LNCAP (cell line): ENCODE measurements at regions not wholly inside any gene's neighbourhood (a gene's known extent, or its start where the extent isn't known, plus 50 kb on each side); places are given as distances from the start of the nearest gene placed in this dataset.

Experiments
- TF ChIP-seq, protein P1 (sequence below): fragments of 450-650 bp; IDR thresholded peaks from 2 replicates; pipeline ENCODE4 v1.5.1; 2017; ENCODE audit warnings: mild to moderate bottlenecking

DNA sequence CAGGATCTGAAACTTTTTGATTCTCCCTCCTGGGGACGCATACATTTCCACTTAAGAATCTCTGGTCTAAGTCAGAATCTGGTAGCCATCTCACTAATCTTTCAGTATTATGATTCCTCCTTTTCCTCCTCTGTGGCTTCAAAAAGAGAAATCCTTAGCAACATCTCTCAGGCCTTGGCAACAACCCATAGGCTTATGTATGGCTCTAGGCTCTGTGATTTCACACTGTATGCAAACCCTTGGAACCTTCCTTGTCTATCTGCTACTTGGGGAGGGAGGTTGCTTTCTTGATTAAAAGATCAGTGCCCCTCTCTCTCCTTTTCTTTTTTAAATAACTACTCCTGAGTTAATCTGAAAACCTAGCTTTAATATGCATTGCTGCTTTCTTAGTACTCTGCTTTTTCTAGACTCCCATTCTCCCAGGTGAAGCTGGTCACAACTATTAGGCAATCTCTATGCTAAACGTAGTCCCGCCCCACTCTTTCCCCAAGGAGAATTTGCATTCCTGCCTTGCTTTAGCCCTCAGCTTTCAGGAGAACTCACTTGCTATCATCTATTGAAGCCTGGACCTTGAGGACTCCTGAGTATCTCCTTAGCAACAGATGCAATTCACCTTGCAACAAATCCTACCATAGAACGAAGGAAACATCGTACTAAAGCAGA lies 72.2 kb upstream of the L3MBTL4 start:
- TF ChIP-seq, protein P1, sequence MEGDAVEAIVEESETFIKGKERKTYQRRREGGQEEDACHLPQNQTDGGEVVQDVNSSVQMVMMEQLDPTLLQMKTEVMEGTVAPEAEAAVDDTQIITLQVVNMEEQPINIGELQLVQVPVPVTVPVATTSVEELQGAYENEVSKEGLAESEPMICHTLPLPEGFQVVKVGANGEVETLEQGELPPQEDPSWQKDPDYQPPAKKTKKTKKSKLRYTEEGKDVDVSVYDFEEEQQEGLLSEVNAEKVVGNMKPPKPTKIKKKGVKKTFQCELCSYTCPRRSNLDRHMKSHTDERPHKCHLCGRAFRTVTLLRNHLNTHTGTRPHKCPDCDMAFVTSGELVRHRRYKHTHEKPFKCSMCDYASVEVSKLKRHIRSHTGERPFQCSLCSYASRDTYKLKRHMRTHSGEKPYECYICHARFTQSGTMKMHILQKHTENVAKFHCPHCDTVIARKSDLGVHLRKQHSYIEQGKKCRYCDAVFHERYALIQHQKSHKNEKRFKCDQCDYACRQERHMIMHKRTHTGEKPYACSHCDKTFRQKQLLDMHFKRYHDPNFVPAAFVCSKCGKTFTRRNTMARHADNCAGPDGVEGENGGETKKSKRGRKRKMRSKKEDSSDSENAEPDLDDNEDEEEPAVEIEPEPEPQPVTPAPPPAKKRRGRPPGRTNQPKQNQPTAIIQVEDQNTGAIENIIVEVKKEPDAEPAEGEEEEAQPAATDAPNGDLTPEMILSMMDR = no peak

GRCh38 chr18:6487968-6488367 lies 73.3 kb upstream of the L3MBTL4 start:
- TF ChIP-seq, protein P1 = no peak

GRCh38 chr18:6488956-6489355 lies 74.2 kb upstream of the L3MBTL4 start:
- TF ChIP-seq, protein P1 = no peak

GRCh38 chr18:6489977-6490376 lies 75.3 kb upstream of the L3MBTL4 start:
- TF ChIP-seq, protein P1 = no peak

DNA sequence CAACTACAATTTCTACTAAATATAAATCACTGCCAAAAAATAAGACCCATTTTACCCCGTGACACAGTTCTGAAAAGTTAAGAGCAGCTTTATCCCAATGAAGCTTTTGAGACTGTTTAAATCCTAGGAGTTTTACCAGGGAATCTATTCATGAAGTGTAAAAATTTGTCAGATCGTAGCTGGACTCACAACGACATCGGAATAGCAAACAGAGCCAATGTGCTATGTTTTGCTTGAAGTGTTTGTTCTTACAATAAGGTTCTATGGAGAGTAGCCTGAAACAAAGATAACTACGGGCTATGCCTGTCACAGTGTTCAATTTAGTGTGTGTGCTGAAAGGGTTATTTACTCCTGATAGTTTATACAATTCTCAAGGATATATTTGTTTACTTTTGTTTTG lies 78.5 kb upstream of the L3MBTL4 start:
- TF ChIP-seq, protein P1 = no peak

DNA sequence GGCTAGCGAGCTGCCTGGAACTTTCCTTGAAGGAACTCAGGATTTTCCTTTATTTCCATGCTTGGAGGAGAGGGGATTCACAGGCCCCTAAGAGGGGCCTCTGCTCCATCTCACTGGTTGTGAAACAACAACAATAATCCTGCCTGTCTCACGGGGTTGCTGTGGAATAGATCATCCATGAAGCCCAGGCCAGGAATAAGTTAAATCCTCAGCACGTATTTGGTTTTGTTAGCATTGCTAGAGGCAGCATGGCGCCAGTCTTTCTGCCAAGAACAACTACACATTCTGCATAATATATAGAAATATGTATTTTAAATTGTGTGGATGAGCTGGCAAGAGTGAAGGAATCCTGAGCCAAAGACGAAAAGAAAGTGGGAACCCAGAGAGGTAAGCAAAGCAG lies 80.8 kb upstream of the L3MBTL4 start:
- TF ChIP-seq, protein P1 = no peak

- TF ChIP-seq, protein P1 = no peak
These were observed 82.8 kb upstream of the L3MBTL4 start for GRCh38 chr18:6497543-6497942.
